SK-N-SH treated with all-trans-retinoic acid at 6 μM for 48 hours (cell line): ENCODE measurements at regions not wholly inside any gene's neighbourhood (a gene's known extent, or its start where the extent isn't known, plus 50 kb on each side); places are given as distances from the start of the nearest gene placed in this dataset.

Experiments
- ATAC-seq: fragments of 200-7000 bp; cut with Tn5 transposase; 3 replicates; pipeline ENCODE4 v1.9.1; 2020; ENCODE audit warnings: mild to moderate bottlenecking, moderate library complexity
- ARNTL ChIP-seq: fragments of 450-650 bp; formaldehyde crosslinking; IDR thresholded peaks from 2 replicates; pipeline ENCODE4 v1.5.0; 2020; ENCODE audit warnings: low read depth, mild to moderate bottlenecking, moderate library complexity, borderline replicate concordance
- BACH2 ChIP-seq: fragments of 250-450 bp; sonication (Bioruptor Pico); IDR thresholded peaks from 2 replicates; pipeline ENCODE4 v1.9.0; 2021; ENCODE audit warnings: mild to moderate bottlenecking, borderline replicate concordance
- CSDC2 ChIP-seq: fragments of 250-450 bp; sonication (Bioruptor Pico); IDR thresholded peaks from 2 replicates; pipeline ENCODE4 v1.5.0; 2020; ENCODE audit warnings: mild to moderate bottlenecking, moderate library complexity
- ESRRG ChIP-seq: fragments of 250-450 bp; sonication (Bioruptor Pico); IDR thresholded peaks from 2 replicates; pipeline ENCODE4 v1.6.1; 2021; ENCODE audit warnings: mild to moderate bottlenecking
- GLIS3 ChIP-seq: fragments of 250-450 bp; sonication (Bioruptor Pico); IDR thresholded peaks from 2 replicates; pipeline ENCODE4 v1.5.0; 2020; ENCODE audit warnings: mild to moderate bottlenecking, moderate library complexity
- ISL1 ChIP-seq: fragments of 250-450 bp; sonication (Bioruptor Pico); IDR thresholded peaks from 2 replicates; pipeline ENCODE4 v2.1.2; 2022; ENCODE audit warnings: mild to moderate bottlenecking, moderate library complexity
- OSR1 ChIP-seq: fragments of 250-450 bp; sonication (Bioruptor Pico); IDR thresholded peaks from 2 replicates; pipeline ENCODE4 v1.8.0; 2022; ENCODE audit warnings: moderate library complexity, mild to moderate bottlenecking, inconsistent platforms
- PPARA ChIP-seq: fragments of 250-450 bp; sonication (Bioruptor Pico); IDR thresholded peaks from 2 replicates; pipeline ENCODE4 v1.5.0; 2020; ENCODE audit warnings: mild to moderate bottlenecking, borderline replicate concordance
- RARB ChIP-seq: fragments of 250-450 bp; sonication (Bioruptor Pico); IDR thresholded peaks from 2 replicates; pipeline ENCODE4 v1.8.0; 2021; ENCODE audit warnings: mild to moderate bottlenecking, moderate library complexity
- SNAI2 ChIP-seq: fragments of 250-450 bp; sonication (Bioruptor Pico); IDR thresholded peaks from 2 replicates; pipeline ENCODE4 v1.5.0; 2020; ENCODE audit warnings: mild to moderate bottlenecking, moderate library complexity
- TCF4 ChIP-seq: fragments of 250-450 bp; sonication (Bioruptor Pico); IDR thresholded peaks from 2 replicates; pipeline ENCODE4 v1.8.0; 2021; ENCODE audit warnings: mild to moderate bottlenecking, moderate library complexity, borderline replicate concordance
- TOX ChIP-seq: fragments of 250-450 bp; sonication (Bioruptor Pico); IDR thresholded peaks from 2 replicates; pipeline ENCODE4 v1.8.0; 2021; ENCODE audit warnings: mild to moderate bottlenecking, moderate library complexity, borderline replicate concordance
- ZC3H10 ChIP-seq: fragments of 250-450 bp; sonication (Bioruptor Pico); IDR thresholded peaks from 2 replicates; pipeline ENCODE4 v1.5.1; 2021; ENCODE audit warnings: mild to moderate bottlenecking, moderate library complexity
- ZFP3 ChIP-seq: fragments of 250-450 bp; sonication (Bioruptor Pico); IDR thresholded peaks from 2 replicates; pipeline ENCODE4 v1.5.0; 2020; ENCODE audit warnings: mild to moderate bottlenecking, moderate library complexity
- ZFP30 ChIP-seq: fragments of 450-650 bp; formaldehyde crosslinking; IDR thresholded peaks from 2 replicates; pipeline ENCODE4 v1.5.0; 2022; ENCODE audit warnings: mild to moderate bottlenecking, moderate library complexity
- ZNF565 ChIP-seq: fragments of 450-650 bp; formaldehyde crosslinking; conservative IDR thresholded peaks from 2 replicates; pipeline ENCODE4 v1.5.0; 2020; ENCODE audit warnings: low read depth, mild to moderate bottlenecking, moderate library complexity
- ZNF70 ChIP-seq: fragments of 450-650 bp; formaldehyde crosslinking; IDR thresholded peaks from 2 replicates; pipeline ENCODE4 v1.5.0; 2020; ENCODE audit warnings: mild to moderate bottlenecking, moderate library complexity
- ZNF8 ChIP-seq: fragments of 450-650 bp; formaldehyde crosslinking; IDR thresholded peaks from 2 replicates; pipeline ENCODE4 v1.5.0; 2020; ENCODE audit warnings: mild to moderate bottlenecking, moderate library complexity
- TF ChIP-seq, protein P1 (sequence below): fragments of 250-450 bp; sonication (Bioruptor Pico); IDR thresholded peaks from 2 replicates; pipeline ENCODE4 v1.5.1; 2021; ENCODE audit warnings: mild to moderate bottlenecking, moderate library complexity
- TF ChIP-seq, protein P2 (sequence below): fragments of 250-450 bp; sonication (Bioruptor Pico); IDR thresholded peaks from 2 replicates; pipeline ENCODE4 v1.5.0; 2020; ENCODE audit warnings: mild to moderate bottlenecking, moderate library complexity
- TF ChIP-seq, protein P3 (sequence below): fragments of 250-450 bp; sonication (Bioruptor Pico); IDR thresholded peaks from 2 replicates; pipeline ENCODE4 v1.8.0; 2020; ENCODE audit warnings: mild to moderate bottlenecking, moderate library complexity, borderline replicate concordance
- TF ChIP-seq, protein P4 (sequence below): fragments of 250-450 bp; sonication (Bioruptor Pico); IDR thresholded peaks from 2 replicates; pipeline ENCODE4 v1.8.0; 2021; ENCODE audit warnings: low read depth, mild to moderate bottlenecking, moderate library complexity, borderline replicate concordance

DNA sequence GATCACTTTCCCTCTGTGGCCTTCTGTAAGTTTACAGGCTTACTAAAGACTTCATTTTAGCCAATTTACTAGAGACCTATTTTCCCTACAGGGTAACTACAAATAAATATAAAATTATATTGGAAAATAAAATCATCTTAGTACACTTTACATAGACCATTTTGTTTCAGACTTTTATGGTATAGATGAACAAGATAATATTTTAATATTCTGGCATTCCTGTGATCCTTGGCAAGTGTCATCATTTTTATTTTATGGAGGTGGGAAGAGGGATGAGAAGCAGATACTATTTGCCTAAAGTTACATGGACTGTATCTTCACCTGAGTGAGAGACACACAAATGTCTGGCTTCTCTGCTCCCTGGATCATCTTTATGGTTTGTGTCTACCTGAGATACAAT, 149.6 kb upstream of the CWC22 start:
- TF ChIP-seq ZFP30 (CRISPR knock-in tag) = no peak
- TF ChIP-seq TCF4 (CRISPR knock-in tag) = no peak
- no peak for TF ChIP-seq CSDC2 (CRISPR knock-in tag)
- TF ChIP-seq, protein P1, sequence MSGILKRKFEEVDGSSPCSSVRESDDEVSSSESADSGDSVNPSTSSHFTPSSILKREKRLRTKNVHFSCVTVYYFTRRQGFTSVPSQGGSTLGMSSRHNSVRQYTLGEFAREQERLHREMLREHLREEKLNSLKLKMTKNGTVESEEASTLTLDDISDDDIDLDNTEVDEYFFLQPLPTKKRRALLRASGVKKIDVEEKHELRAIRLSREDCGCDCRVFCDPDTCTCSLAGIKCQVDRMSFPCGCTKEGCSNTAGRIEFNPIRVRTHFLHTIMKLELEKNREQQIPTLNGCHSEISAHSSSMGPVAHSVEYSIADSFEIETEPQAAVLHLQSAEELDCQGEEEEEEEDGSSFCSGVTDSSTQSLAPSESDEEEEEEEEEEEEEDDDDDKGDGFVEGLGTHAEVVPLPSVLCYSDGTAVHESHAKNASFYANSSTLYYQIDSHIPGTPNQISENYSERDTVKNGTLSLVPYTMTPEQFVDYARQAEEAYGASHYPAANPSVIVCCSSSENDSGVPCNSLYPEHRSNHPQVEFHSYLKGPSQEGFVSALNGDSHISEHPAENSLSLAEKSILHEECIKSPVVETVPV = no peak
- no peak for TF ChIP-seq OSR1 (CRISPR knock-in tag)
- TF ChIP-seq, protein P2, sequence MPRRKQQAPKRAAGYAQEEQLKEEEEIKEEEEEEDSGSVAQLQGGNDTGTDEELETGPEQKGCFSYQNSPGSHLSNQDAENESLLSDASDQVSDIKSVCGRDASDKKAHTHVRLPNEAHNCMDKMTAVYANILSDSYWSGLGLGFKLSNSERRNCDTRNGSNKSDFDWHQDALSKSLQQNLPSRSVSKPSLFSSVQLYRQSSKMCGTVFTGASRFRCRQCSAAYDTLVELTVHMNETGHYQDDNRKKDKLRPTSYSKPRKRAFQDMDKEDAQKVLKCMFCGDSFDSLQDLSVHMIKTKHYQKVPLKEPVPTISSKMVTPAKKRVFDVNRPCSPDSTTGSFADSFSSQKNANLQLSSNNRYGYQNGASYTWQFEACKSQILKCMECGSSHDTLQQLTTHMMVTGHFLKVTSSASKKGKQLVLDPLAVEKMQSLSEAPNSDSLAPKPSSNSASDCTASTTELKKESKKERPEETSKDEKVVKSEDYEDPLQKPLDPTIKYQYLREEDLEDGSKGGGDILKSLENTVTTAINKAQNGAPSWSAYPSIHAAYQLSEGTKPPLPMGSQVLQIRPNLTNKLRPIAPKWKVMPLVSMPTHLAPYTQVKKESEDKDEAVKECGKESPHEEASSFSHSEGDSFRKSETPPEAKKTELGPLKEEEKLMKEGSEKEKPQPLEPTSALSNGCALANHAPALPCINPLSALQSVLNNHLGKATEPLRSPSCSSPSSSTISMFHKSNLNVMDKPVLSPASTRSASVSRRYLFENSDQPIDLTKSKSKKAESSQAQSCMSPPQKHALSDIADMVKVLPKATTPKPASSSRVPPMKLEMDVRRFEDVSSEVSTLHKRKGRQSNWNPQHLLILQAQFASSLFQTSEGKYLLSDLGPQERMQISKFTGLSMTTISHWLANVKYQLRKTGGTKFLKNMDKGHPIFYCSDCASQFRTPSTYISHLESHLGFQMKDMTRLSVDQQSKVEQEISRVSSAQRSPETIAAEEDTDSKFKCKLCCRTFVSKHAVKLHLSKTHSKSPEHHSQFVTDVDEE (CRISPR knock-in tag) = no peak
- TF ChIP-seq ZNF8 (CRISPR knock-in tag) = no peak
- no peak for TF ChIP-seq ESRRG (CRISPR knock-in tag)
- TF ChIP-seq ZNF70 = no peak
- TF ChIP-seq, protein P3, sequence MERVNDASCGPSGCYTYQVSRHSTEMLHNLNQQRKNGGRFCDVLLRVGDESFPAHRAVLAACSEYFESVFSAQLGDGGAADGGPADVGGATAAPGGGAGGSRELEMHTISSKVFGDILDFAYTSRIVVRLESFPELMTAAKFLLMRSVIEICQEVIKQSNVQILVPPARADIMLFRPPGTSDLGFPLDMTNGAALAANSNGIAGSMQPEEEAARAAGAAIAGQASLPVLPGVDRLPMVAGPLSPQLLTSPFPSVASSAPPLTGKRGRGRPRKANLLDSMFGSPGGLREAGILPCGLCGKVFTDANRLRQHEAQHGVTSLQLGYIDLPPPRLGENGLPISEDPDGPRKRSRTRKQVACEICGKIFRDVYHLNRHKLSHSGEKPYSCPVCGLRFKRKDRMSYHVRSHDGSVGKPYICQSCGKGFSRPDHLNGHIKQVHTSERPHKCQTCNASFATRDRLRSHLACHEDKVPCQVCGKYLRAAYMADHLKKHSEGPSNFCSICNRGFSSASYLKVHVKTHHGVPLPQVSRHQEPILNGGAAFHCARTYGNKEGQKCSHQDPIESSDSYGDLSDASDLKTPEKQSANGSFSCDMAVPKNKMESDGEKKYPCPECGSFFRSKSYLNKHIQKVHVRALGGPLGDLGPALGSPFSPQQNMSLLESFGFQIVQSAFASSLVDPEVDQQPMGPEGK (CRISPR knock-in tag) = no peak
- TF ChIP-seq, protein P4, sequence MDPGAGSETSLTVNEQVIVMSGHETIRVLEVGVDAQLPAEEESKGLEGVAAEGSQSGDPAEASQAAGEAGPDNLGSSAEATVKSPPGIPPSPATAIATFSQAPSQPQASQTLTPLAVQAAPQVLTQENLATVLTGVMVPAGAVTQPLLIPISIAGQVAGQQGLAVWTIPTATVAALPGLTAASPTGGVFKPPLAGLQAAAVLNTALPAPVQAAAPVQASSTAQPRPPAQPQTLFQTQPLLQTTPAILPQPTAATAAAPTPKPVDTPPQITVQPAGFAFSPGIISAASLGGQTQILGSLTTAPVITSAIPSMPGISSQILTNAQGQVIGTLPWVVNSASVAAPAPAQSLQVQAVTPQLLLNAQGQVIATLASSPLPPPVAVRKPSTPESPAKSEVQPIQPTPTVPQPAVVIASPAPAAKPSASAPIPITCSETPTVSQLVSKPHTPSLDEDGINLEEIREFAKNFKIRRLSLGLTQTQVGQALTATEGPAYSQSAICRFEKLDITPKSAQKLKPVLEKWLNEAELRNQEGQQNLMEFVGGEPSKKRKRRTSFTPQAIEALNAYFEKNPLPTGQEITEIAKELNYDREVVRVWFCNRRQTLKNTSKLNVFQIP (CRISPR knock-in tag) = no peak
- TF ChIP-seq ZFP3 (CRISPR knock-in tag) = no peak
- TF ChIP-seq BACH2 (CRISPR knock-in tag) = no peak
- no peak for TF ChIP-seq ARNTL (CRISPR knock-in tag)
- TF ChIP-seq RARB = no peak
- no peak for ATAC-seq

DNA sequence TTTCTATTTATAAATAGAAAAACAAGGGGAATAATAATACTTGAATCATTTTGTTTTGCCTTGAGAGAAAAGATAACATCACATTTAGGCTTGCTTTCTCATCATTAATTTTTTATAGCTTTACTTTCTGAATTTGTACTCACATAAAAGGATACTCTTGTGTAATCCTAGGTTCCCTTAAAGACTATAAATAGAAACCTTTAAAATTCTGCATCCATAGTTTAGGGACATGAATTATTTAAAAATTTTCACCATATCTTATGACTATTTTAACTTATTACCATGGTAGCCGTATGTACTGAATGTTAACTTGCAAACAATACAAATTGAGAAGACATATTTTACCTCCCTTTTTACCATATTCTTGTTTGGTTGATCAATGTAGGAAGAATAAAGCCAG, 143.5 kb upstream of the CWC22 start:
- TF ChIP-seq ZNF70 (no peak), RARB (no peak), ISL1 (CRISPR knock-in tag) (no peak), BACH2 (CRISPR knock-in tag) (no peak), GLIS3 (no peak), ZNF565 (CRISPR knock-in tag) (no peak), TOX (CRISPR knock-in tag) (no peak), ZFP3 (CRISPR knock-in tag) (no peak), ESRRG (CRISPR knock-in tag) (no peak), TCF4 (CRISPR knock-in tag) (no peak), ZNF8 (CRISPR knock-in tag) (no peak), SNAI2 (CRISPR knock-in tag) (no peak), OSR1 (CRISPR knock-in tag) (no peak), ZC3H10 (CRISPR knock-in tag) (no peak), ZFP30 (CRISPR knock-in tag) (no peak), PPARA (no peak), CSDC2 (CRISPR knock-in tag) (no peak)
- TF ChIP-seq, protein P3 (CRISPR knock-in tag) = no peak
- TF ChIP-seq, protein P1 = no peak
- TF ChIP-seq, protein P4 (CRISPR knock-in tag) = no peak
- TF ChIP-seq, all 23 proteins: peak for 0
- no peak for ATAC-seq
